OCI-LY3 (cell line): ENCODE measurements at regions not wholly inside any gene's neighbourhood (a gene's known extent, or its start where the extent isn't known, plus 50 kb on each side); places are given as distances from the start of the nearest gene placed in this dataset.

Experiments
- CTCF ChIP-seq: fragments of 200-600, 300-600 bp; sonication (generic); IDR thresholded peaks from 2 replicates; pipeline ENCODE4 v1.5.1; 2014; ENCODE audit warnings: antibody characterized with exemption, low read length, low read depth
- EZH2phosphoT487 ChIP-seq: fragments of 200-600 bp; shearing (Covaris generic); IDR thresholded peaks from 2 replicates; pipeline ENCODE4 v1.6.1; 2018; ENCODE audit warnings: antibody characterized with exemption, mixed run types, low read depth

GRCh38 chr5:112084149-112084548 lies 327.2 kb upstream of the NREP start:
- TF ChIP-seq CTCF (no peak), EZH2phosphoT487 (no peak)
